Liver (tissue), 3 donors: ENCODE measurements at regions not wholly inside any gene's neighbourhood (a gene's known extent, or its start where the extent isn't known, plus 50 kb on each side); places are given as distances from the start of the nearest gene placed in this dataset.

ENCODE experiments used
- ATF3 ChIP-seq: IDR thresholded peaks from 2 replicates; pipeline ENCODE4 v1.6.1; 2016; ENCODE audit warnings: antibody characterized with exemption
- CTCF ChIP-seq: fragments of 150-350 bp; IDR thresholded peaks from 2 replicates; pipeline ENCODE4 v1.5.1; 2017; ENCODE audit warnings: improper control_type of control experiment, low read depth, low read length; ENCODE audit not compliant: missing input control
- EGR1 ChIP-seq, 2 donors: IDR thresholded peaks; 2 replicates each; pipeline ENCODE4 v1.6.1; 2016 to 2018; ENCODE audit warnings: antibody characterized with exemption in 2 of 2, low read depth in 2 of 2
- GABPA ChIP-seq, 2 donors: IDR thresholded peaks in 1 of 2; conservative IDR thresholded peaks in 1 of 2; 2 replicates each; pipeline ENCODE4 v1.6.1; 2016; ENCODE audit warnings: antibody characterized with exemption in 2 of 2, mild to moderate bottlenecking in 1 of 2, moderate library complexity in 1 of 2
- TAF1 ChIP-seq: conservative IDR thresholded peaks from 2 replicates; pipeline ENCODE4 v1.6.1; 2016; ENCODE audit warnings: antibody characterized with exemption, mild to moderate bottlenecking
- ZBTB33 ChIP-seq: IDR thresholded peaks from 2 replicates; pipeline ENCODE4 v1.6.1; 2016; ENCODE audit warnings: antibody characterized with exemption
- donor health status: healthy.
- donor health status: healthy.

GRCh38 chr5:158466191-158466590 lies 607.2 kb upstream of the CLINT1 start:
- TF ChIP-seq CTCF (no peak), TAF1 (no peak), EGR1 (IDR thresholded peaks at IDR 0.05; ENCODE audit: low read depth in 2 of 2) (no peak), GABPA (IDR thresholded peaks at IDR 0.05 in 1 of 2, conservative IDR thresholded peaks at IDR 0.05 in 1 of 2) (no peak), ATF3 (no peak), ZBTB33 (no peak)
